GM18507 (cell line): ENCODE measurements at regions not wholly inside any gene's neighbourhood (a gene's known extent, or its start where the extent isn't known, plus 50 kb on each side); places are given as distances from the start of the nearest gene placed in this dataset.
A peak's percentile ranks its signal among the peaks of the same experiment; 100 is the strongest.

Experiments
- DNase-seq: peaks from one replicate; pipeline ENCODE4 v3.0.0; 2011; ENCODE audit warnings: low read depth; ENCODE audit not compliant: insufficient read length; ENCODE audit errors: extremely low spot score
- FAIRE-seq: peaks from 2 replicates; lab custom pipeline; 2011; peaks lifted over from hg19 to GRCh38; lab: Jason Lieb, UNC

DNA sequence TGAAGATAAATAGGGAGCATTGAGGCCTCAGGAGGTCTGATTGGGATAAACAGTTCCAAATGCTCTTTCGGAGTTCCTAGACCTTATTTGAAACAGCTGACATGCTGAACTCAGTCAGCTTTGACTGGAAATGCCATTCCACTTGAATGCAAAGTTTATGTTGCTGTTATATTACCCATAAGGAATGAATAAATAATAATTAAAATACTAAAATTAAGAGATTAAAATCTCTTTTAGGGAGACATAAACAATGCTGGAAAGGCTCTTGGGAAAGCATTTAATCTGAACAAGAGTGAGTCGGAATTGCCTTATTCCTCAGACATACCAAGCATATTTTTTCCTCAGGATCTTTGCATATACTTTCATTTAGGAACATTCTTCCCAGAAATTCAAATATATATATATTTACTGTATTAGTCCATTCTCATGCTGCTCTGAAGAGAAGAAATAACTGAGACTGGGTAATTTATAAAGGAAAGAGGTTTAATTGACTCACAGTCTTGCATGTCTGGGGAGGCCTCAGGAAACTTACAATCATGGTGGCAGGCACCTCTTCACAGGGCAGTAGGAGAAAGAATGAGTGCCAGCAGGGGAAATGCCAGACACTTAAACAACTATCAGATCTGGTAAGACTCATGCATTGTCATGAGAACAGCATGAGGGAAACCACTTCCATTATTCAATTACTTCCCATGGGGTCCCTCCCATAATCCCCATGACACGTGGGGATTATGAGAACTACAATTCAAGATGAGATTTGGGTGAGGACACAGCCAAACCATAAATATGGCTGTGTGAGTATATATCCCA, 318.2 kb upstream of the PLXNA2 start:
- FAIRE-seq (no peak), DNase-seq (no peak)

DNA sequence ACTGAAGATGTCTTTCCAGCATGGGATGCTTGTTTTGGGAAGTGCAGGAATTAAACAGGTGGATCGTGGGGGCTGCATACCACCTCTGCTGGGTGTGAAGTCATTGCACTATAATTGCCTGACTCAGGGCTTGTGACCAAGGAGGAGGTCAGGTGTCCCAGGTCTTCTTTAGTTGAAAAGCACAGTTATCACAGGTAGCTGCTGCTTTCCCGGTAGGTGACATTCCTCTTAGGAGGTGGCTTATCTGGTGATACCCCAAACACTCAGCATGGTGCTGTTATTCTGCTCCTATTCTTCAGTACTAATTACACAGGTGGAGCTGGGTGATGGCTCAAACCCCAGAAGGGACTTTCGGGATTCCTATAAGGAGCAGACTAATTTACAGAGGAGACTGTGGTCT, 320.3 kb upstream of the PLXNA2 start:
- no peak for FAIRE-seq
- no peak for DNase-seq

DNA sequence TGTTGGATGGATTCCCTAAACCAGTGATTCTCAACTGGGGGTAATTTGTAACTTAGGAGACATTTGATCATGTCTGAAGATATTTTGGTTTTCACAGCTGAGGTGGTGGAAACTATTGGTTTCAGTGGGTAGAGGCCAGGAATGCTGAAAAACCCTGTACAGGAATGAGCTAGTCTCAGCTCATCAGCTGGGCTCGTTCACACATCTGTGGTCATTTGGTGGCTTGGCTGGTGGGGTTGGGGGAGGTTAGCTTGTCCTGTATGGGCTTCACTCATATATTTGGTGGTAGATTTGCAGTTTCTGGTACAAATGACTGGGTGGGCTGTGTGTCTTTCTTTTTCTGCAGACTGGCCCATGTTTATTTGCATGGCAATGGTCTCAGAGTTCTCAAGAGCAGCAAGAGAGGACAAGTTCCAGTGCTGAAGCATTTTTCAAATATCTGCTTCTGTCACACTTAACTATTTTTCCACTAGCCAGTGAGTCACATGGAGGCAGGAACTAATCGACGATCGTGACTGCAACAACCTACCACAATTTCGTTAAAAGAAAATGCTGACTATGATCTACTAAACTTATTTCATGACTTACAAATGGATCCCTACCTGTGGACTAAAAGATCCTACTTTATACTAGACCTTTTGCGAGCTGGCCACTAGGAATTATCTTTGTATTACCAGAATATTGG, 321.7 kb upstream of the PLXNA2 start:
- no peak for FAIRE-seq
- DNase-seq = no peak

DNA sequence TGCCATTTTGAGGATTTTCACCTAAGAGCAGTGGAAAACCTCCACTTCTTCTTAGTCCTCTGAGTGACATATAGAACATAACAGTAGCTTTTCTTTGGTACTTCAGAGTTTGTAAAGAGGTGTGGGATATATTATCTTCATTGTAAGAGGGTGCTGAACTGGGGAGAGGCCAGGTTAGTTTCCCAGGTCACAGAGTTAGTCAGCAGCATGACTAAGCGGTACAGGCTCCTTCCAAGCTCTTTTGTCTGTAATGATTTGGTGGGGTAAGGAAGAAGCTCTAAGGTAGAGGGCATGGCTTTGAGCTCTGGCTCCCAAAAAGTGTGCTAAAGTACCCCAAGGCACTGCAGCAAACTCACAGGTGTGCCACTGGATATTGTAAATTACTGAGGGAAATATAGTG, 325.0 kb upstream of the PLXNA2 start:
- no peak for DNase-seq
- FAIRE-seq = no peak

DNA sequence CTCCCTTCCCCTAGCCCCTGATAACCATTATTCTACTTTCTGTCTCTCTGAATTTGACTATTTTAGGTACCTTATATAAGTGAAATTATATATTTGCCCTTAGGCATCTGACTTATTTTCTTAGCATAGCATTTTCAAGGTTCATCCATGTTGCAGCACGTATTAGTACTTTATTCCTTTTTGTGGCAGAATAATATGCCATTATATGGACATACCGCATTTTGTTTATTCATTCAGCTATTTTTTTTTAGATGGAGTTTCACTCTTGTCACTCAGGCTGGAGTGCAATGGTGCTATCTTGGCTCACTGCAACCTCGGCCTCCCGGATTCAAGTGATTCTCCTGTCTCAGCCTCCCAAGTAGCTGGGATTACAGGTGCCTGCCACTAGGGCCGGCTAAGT, 326.2 kb upstream of the PLXNA2 start:
- DNase-seq (no peak), FAIRE-seq (no peak)

DNA sequence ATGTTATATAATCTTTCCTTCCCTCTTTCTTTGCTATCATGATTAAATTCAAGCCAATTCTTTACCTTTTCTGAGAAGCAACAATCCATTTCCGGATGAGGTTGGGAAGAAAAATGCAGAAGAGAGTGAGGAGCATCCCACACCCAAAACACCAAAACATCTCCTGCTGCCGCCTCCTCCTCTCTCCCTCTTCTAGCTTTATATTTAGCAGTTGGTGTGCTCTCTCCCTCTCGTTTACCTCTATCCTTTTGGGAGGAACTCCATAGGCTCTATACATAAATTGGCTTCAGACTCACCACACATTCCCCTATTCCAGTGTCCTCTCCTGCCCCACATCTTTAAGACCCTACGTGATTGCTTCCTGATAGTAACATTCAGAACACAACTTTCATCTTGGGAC, 332.2 kb upstream of the PLXNA2 start:
- FAIRE-seq (no peak), DNase-seq (no peak)

DNA sequence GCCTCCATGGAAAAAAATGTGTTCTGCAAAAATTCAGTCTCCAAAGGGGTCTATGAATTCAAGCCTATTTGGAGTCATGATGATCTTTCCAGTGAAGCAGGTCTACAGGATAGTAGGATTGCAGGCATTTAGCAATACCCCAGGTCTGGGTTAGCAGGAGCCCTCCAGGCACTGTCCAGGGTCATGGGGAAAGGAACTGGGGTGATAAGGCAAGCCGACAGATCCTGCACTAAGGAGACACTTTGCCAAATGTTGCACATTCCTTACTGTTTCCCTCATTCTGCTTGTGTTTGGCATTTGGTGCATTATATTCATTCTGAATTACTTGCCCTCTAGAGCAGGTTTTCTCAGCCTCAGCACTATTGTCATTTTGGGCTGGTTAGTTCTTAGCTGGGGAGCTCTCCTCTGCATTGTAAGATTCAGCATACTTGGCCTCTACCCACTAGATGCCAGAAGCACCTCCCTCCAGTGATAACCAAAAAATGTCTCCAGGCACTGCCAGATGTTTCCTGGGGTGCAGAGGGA, 333.3 kb upstream of the PLXNA2 start:
- DNase-seq (no peak), FAIRE-seq (no peak)

DNA sequence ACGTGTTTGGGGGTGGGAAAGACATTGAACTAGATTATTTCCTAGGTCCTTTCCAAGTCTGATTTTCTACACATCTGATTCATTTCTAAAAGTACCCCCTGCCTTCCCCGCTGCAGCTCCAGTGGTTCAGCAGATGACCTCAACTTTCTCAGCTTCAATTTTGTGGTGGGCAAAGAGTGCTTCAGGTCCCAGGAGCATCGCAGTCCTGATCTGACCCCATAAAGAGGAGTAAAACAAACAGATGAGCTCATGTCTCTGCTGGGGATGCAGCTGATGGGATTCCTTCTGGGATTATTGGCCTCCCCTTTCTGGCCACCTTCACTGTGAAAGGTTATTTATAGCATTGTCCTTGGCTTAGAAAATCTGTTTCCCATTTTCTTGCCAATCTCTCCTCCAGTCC, 337.0 kb upstream of the PLXNA2 start:
- DNase-seq (no peak), FAIRE-seq (no peak)

DNA sequence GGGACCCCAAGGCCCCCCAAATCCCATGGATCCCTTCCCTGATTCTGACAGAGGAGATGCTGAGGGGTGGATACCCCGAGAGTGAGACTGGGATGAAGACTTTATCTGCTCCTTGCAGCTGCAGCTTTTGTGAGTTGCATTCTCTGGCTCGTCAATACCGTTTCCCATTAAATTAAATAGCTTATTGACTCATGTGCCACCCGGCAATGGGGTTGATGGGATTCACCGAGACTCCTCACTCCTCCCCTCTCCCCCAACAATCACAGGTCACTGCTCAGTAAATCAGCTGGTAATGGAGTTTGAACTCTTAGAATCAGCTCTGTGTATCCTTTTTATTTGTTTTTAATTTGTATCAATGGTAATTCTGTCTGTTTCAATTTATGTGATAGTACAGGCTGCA, 337.5 kb upstream of the PLXNA2 start:
- no peak for FAIRE-seq
- no peak for DNase-seq

DNA sequence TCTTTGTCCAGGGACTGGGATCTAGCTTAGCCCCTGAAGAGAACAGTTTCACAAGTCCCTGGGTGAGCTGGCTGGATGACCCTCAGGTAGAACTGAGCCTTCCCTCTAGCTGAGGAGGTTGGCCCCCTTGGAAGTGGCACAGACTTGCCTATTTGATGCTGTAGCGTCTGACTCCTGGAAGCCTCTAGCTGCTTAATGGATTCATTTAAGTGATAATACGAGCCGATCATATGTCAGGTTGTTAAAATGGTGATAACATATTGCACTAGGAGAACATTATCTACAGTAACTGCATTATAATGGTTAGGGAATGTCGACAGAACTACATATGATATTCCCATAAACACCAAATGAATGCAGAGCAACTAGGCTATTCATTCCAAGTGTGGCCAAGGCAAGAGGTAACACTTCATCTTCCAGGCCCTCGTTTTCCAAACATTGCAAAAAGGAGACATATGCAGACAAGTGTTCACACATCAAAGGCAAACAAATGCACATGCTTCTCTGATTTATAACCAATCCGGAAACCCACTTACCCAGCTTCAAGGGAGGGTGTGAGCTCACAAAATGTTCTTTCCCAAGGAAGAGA, 340.1 kb upstream of the PLXNA2 start:
- no peak for FAIRE-seq

DNA sequence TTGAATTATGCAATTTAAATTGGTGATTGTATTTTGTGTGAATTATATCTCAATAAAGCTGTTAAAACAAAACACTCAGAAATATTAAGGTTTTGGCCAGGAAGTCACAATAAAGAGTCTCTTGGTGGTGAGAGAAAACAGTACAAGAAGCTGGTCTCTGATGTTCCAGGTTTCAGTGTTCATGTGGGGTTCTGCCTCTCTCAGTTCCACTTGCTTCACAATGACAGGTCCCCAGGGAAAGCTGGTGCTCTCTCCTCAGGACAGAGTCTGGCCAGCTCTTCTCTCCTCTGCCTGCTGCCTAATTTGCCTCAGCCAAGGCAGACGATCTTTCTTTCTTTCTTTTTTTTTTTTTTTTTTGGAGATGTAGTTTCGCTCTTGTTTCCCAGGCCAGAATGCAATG, 342.9 kb upstream of the PLXNA2 start:
- FAIRE-seq (peak; percentile 39), DNase-seq (peak; percentile 9)

More for the DNA sequence above, 340.1 kb upstream of the PLXNA2 start:
- DNase-seq = no peak

DNA sequence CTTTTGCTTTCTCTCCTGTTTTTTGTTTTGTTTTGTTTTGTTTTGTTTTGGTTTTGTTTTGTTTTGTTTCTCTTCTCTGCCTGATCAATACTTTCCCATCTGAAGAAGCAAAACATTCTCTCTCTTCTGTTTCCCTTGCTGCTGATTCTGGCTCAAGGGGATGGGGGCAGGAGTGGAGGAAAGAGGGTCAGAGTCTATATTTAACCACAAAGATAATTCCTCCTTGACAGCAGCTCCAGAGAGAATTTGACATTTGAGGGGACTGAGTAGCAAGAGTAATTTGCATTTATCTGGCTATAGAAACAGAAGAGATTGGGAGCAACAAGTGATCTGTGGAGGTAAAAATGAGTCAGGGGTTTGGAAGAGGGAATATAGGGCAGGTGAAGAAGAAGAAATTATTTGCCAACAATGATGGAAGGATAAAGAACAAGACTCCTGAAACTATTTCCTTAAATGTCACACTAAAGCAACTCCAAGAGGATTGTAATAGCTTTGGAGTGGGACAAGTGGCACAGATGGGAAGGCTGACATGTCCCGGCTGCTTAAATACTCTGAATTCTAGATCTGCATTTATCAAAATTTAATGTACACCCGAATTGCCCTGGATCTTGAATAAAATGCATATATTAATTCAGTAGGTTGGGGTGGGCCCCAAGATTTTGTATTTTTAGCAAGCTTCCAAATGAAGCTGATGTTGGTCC, 349.3 kb upstream of the PLXNA2 start:
- DNase-seq = no peak
- FAIRE-seq = no peak

DNA sequence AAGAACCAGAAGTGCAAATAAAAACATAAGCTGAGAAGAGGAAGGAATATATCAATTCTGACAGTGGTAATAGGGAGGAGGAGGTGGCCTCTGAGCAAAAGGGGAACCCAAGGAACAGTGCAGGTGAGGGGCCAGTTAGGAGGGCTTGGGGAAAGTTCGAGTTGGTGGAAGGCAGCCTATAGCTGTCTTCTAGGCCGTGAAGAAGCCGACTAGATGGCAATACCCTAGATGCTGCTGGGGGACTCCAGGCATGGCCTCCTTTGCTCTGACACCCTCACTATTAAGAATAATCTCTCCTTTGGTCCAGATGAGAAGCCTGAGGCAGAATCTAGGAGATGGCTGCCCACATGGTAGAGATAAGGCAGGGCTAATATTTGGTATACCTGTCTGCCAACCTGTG, 351.1 kb upstream of the PLXNA2 start:
- DNase-seq (no peak), FAIRE-seq (no peak)

DNA sequence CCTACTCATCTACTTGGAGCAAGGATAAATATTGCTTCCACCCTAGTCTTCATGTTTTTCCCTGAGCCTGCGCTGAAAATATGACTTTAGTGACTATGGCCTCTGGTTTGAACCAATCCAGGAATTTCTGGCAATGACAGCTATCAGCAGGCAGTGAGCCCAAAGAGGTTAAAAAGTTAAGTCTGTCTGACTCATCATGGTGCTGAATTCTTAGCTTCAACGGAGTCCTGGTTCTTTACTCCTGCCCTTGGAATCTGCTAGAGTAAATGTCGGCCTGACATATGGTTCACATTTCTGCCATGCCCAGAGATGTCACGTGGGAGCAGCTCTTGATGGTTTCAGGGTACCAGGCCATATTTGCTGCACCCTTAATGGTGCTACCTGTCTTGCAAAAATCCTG, 351.6 kb upstream of the PLXNA2 start:
- DNase-seq (no peak), FAIRE-seq (no peak)

DNA sequence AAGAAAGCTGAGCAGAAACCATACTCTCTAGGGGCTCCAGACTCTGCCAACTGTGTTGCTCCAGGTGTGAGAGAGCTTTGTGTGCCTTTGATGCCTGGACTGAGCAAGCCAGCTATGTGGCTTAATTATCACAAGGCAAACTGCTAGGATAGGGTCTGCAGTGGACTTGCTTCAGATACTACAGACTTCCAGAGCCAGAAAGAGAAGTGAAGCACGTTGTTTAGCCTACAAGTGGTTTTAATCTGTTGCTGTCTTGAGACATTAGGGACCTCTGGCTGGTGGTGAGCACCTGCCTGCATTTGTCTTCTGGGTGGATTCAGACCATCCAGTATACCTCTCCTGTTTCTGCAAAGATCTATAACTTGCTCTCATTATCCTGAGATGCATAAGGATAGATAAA, 353.4 kb upstream of the PLXNA2 start:
- no peak for FAIRE-seq
- DNase-seq = no peak

DNA sequence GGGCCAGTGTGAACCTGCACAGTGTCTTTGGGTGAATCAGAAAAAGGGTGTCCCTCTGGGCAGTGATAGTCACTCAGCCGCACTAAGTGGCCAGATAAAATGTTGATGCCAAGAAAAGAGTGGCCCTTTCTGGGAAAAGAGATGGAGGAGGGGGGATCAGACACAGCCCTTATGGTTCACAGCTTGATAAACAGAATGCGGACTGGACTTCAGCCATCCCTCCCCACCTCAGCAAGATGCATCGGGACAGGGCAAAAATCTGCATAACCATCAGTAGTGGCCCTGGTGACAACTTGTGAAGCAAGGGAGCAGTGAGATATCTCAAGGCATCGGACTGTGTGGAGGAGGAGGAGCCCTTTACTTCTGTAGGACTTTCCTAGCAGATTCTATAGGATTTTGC, 353.8 kb upstream of the PLXNA2 start:
- FAIRE-seq = no peak
- DNase-seq = no peak

DNA sequence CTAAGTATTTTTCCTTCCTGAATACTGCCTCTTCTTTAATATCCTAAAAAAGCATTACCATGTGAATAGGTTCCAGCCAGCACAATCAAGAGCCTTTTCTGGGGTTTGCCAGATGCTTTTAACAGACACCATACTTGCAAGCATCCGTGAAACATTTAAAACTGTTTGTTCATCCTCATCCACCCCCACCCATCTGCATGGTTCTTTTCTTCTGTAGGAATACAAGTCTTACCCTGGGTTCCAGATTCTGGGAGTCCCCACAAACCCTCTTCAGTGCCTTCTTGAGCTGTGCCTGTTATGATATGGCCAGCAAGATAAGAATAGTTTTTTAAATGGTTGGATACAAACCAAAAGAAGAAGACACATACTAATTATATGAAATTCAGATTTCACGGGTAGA, 354.9 kb upstream of the PLXNA2 start:
- DNase-seq = no peak
- FAIRE-seq = no peak

DNA sequence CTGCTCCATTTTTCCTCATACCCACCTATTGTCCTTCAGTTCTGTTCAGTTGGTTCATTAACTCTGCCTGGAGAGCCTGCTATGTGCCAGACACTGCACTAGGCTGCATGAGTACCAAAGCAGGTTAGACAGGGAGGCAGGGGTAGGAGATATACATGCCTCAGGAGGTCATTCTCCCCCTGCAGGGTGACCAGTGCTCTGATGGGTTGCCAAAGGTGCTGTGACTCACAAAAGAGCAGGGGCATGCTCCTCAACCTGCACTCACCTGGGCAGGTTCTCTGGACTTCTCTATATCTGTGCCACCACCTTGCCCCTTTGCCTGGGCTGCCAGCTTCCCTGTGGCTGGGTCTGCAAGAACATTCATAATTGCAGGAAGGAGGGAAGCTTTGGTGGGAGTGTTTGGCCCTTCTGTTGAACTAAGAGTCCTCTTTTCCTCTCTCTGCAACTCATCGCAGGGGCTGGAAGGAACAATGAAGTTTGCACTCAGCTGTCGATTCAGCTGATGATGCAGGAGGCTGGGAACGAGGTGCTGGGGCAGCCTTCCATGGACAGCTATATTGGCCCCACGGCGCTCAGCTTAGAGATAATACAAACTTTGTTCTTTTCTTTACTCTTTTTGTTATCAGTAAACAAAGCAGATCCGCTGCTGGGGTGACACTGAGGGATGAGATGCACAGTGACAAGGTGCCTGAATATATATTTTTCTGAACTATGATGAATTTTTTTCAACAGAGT, 356.4 kb upstream of the PLXNA2 start:
- DNase-seq = no peak
- FAIRE-seq = no peak

DNA sequence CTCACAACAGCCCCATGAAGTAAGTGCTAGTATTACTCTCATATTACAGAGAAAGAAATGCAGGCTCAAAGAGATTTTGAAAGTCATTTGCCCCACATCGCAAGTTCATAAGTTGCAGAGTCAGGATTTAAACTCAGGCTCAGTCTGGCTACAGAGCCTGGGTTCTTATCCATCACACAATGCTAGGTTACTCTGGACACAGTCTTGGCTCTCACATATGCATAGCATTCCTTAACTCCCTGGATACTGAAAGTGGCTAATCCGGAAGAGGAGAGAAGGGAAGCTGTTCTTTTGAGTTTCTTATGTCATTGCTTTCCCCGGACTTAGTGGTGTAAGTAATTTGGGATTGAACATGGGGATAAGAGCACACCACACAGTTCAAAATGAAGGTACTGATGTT, 357.4 kb upstream of the PLXNA2 start:
- DNase-seq = no peak
- no peak for FAIRE-seq
